ENCODE measurements at regions not wholly inside any gene's neighbourhood (a gene's known extent, or its start where the extent isn't known, plus 50 kb on each side); places are given as distances from the start of the nearest gene placed in this dataset.
A peak's percentile ranks its signal among the peaks of the same experiment; 100 is the strongest.

DNA sequence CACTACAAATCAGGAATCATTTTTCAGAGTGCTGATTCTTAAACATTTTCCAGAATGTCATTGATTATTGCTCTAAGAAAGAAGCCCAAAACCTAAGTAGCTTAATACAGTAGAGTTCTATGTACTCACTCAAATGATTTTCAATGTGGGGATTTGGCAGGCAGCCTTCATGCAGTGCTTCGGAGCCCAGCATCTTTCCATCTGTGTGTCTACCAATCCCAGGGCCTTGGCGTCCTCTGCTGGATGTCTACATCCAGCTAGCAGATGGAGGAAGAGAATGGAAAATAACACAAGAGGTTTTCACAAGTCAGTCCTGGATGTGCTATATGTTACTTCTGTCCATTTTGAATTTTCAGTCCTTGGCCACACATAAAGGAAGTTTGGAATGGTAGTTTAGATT lies 151.8 kb downstream of the RDH14 start:
- no peak overlapping the region for H3K27ac Mint-ChIP-seq
- no peaks in the 10 kb centered on the region for H3K36me3 Mint-ChIP-seq
- H3K9me3 Mint-ChIP-seq = no peaks in the 10 kb centered on the region
- ATAC-seq (no peak), DNase-seq (ENCODE audit: low spot score in 2 of 2) (no peak)

DNA sequence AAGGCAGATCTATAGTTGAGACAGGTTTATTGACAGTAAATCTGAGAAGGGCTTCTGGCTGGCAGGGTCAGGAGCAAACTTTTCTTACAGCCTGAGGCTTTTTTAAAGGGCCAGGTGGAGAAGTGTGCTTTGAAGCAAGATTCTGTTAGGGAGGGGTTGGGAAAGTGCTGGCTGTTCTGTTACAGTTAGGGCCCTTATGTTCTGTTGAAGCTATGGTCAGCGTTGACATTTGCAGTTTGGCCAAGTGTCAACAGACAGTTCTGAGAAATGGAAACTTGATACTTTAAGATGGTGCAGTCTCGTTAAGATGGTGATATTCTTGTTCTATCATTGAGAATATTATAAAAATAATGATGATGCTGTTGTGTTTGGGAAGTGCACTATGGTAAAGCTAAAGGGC lies 154.2 kb downstream of the RDH14 start:
- ATAC-seq (no peak), DNase-seq (ENCODE audit: low spot score in 2 of 2) (no peak)
- no peaks in the 10 kb centered on the region for H3K9me3 Mint-ChIP-seq
- no peak overlapping the region for H3K27ac Mint-ChIP-seq
- no peaks in the 10 kb centered on the region for H3K36me3 Mint-ChIP-seq

- ATAC-seq (no peak), DNase-seq (ENCODE audit: low spot score in 2 of 2) (no peak)
- Mint-ChIP-seq H3K36me3 (no peaks in the 10 kb centered on the region), H3K27ac (no peak overlapping the region), H3K9me3 (no peaks in the 10 kb centered on the region)
Measured at GRCh38 chr2:18404708-18405107, 155.7 kb downstream of the RDH14 start.

DNA sequence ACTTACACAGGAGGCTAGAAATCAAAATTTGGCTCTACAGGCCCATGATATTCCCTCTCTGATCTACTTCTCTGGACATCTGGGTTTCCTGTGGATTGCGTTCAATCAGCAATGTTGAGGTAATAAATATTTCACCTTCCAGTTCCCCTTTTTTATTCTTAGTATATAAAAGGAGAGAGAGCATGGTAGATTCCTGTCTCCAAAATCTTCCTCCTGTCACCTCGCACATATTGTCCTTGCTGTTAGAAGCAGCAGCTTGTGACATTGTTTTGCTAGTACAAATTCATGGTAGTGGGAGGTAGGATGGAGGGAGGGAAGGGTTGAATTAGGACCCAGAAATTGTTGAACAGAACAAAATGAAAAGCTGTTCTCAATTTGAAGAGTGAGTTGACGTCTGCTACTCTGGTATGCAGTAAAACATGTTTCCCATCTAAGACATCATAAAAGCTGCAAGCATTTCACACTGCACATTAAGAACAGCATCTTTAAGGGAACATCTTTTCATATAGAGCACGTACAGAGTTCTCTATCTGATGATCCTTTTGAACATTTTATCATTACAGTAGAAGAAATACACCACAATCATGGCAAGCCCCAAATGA lies 156.4 kb downstream of the RDH14 start:
- Mint-ChIP-seq H3K27ac (no peak overlapping the region), H3K36me3 (no peaks in the 10 kb centered on the region), H3K9me3 (no peaks in the 10 kb centered on the region)
- no peak for DNase-seq (ENCODE audit: low spot score in 2 of 2)
- ATAC-seq = no peak

GRCh38 chr2:18402831-18403230 lies 157.6 kb downstream of the RDH14 start:
- no peak for ATAC-seq
- Mint-ChIP-seq H3K36me3 (no peaks in the 10 kb centered on the region), H3K9me3 (no peaks in the 10 kb centered on the region), H3K27ac (no peak overlapping the region)
- DNase-seq (ENCODE audit: low spot score in 2 of 2) = no peak

- no peak for ATAC-seq
- DNase-seq (ENCODE audit: low spot score in 2 of 2) = no peak
Measured at GRCh38 chr2:18401471-18401870, 159.0 kb downstream of the RDH14 start.

GRCh38 chr2:18399601-18400000 lies 160.9 kb downstream of the RDH14 start:
- DNase-seq (ENCODE audit: low spot score in 2 of 2) (no peak), ATAC-seq (no peak)
- Mint-ChIP-seq H3K36me3 (no peaks in the 10 kb centered on the region), H3K9me3 (no peaks in the 10 kb centered on the region), H3K27ac (no peak overlapping the region)

More at GRCh38 chr2:18401471-18401870, 159.0 kb downstream of the RDH14 start:
- H3K9me3 Mint-ChIP-seq = no peaks in the 10 kb centered on the region
- no peaks in the 10 kb centered on the region for H3K36me3 Mint-ChIP-seq
- no peak overlapping the region for H3K27ac Mint-ChIP-seq

GRCh38 chr2:18398833-18399232 lies 161.6 kb downstream of the RDH14 start:
- no peak overlapping the region for H3K27ac Mint-ChIP-seq
- H3K36me3 Mint-ChIP-seq = no peaks in the 10 kb centered on the region
- ATAC-seq (no peak), DNase-seq (ENCODE audit: low spot score in 2 of 2) (no peak)
- no peaks in the 10 kb centered on the region for H3K9me3 Mint-ChIP-seq

DNA sequence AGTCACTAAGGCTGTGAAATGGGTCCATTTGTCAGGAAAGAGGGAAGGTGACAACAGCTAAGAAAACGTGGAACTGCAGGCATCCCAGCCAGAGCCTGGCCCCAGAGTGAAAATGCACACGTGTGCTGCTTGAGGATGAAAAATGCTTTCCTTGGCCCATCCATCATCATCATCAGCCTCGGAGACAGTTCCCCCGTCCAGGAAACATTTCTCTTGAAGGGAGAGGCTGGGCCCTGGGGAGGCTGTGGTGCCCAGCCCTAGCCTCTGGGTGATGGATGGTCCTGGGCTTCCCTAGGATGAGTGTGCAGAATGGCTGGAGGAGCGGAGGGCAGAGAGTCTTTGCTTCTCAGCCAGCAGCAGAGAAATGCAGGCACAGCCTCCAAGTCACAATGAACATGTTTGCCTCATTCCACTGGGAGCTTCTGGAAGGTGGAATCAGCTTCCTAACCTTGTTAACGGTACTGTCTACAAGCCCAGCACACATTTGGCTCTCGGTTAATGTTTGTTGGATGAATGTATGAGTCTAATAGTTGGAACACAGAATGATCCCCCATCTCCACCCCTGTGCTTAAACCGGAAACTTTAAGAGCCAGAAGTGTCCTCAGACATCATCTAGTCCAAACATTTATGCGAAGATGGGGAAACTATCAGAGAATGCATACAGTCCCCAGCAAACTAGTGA lies 164.0 kb downstream of the RDH14 start:
- H3K27ac Mint-ChIP-seq = no peak overlapping the region

DNA sequence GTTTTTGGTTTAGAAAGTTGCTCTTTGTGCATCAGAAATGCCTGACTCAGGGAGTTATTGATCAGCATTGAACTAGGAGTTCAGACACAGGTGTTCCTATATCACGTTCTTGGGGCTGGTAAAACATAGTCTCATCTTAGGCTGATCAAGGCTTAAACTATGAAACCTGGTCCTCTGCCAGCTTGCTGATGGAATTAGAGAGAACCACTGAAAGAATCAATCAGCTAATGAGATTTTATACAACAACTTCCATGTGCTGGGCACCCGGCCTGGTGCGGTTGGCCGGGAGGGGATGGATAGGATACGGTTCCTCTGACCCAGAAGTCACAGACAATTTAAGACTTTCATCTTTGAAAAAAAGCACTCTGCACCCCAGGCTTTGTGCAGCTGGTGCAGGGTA lies 164.9 kb downstream of the RDH14 start:
- no peaks in the 10 kb centered on the region for H3K9me3 Mint-ChIP-seq
- no peak overlapping the region for H3K27ac Mint-ChIP-seq
- H3K36me3 Mint-ChIP-seq = no peaks in the 10 kb centered on the region
- ATAC-seq = no peak
- DNase-seq (ENCODE audit: low spot score in 2 of 2) = no peak

More for the DNA sequence above, 164.0 kb downstream of the RDH14 start:
- DNase-seq (ENCODE audit: low spot score in 2 of 2) = no peak
- Mint-ChIP-seq H3K9me3 (no peaks in the 10 kb centered on the region), H3K36me3 (no peaks in the 10 kb centered on the region)
- ATAC-seq = no peak

GRCh38 chr2:18387441-18388206 lies 172.8 kb downstream of the RDH14 start:
- H3K9me3 Mint-ChIP-seq = no peaks in the 10 kb centered on the region
- ATAC-seq (peak; percentile 58 to 74), DNase-seq (ENCODE audit: low spot score in 2 of 2) (peak; percentile 59 to 66)
- H3K36me3 Mint-ChIP-seq = no peaks in the 10 kb centered on the region
- H3K27ac Mint-ChIP-seq = peak overlapping the region in 1 of 2 donors; percentile 40

DNA sequence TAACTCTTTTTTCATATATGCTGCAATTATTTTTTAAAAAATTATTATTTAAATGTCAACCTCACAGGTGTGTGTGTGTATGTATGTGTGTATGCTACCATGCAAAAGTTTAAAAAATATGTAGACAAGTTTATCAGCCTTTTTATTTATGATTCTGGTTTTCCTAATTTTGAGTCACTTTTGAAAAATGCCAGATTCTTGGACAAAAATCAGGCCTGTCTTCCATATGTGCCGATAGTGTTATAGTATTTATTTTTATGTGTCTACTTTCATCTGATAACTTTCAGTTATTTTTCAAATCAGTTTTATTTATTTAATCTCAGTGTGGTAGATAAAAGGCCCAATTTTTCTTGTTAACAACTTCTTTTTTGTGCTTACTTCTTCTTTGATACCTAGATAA lies 176.2 kb downstream of the RDH14 start:
- Mint-ChIP-seq H3K36me3 (no peaks in the 10 kb centered on the region), H3K27ac (no peak overlapping the region), H3K9me3 (no peaks in the 10 kb centered on the region)
- DNase-seq (ENCODE audit: low spot score in 2 of 2) (no peak), ATAC-seq (no peak)

GRCh38 chr2:18381386-18381785 lies 179.1 kb downstream of the RDH14 start:
- H3K36me3 Mint-ChIP-seq = no peaks in the 10 kb centered on the region

DNA sequence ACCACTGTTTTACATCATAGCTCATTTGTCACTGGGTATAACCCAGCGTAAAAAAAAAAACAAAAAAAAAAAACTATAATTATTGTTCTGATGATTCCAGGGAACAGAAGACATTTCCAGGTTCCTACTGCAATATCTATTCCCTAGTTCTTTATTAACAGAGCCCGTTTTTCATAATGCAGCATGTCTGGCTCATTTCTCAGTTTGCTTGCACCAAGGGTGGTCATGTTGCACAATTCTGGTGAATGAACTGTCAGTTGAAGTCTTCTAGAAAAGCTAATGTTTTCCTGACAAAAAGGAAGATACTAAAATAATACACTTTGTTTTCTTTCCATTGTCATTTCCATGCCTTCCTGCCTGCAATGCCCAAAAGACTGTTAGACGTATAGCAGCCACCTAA lies 180.1 kb downstream of the RDH14 start:
- DNase-seq (ENCODE audit: low spot score in 2 of 2) (no peak), ATAC-seq (no peak)
- no peak overlapping the region for H3K27ac Mint-ChIP-seq
- H3K9me3 Mint-ChIP-seq = no peaks in the 10 kb centered on the region
- H3K36me3 Mint-ChIP-seq = no peaks in the 10 kb centered on the region

More at GRCh38 chr2:18381386-18381785, 179.1 kb downstream of the RDH14 start:
- Mint-ChIP-seq H3K9me3 (no peaks in the 10 kb centered on the region), H3K27ac (no peak overlapping the region)
- DNase-seq (ENCODE audit: low spot score in 2 of 2) (no peak), ATAC-seq (no peak)

GRCh38 chr2:18379870-18380269 lies 180.6 kb downstream of the RDH14 start:
- ATAC-seq = no peak
- no peak for DNase-seq (ENCODE audit: low spot score in 2 of 2)
- H3K9me3 Mint-ChIP-seq = no peaks in the 10 kb centered on the region
- no peak overlapping the region for H3K27ac Mint-ChIP-seq
- no peaks in the 10 kb centered on the region for H3K36me3 Mint-ChIP-seq

DNA sequence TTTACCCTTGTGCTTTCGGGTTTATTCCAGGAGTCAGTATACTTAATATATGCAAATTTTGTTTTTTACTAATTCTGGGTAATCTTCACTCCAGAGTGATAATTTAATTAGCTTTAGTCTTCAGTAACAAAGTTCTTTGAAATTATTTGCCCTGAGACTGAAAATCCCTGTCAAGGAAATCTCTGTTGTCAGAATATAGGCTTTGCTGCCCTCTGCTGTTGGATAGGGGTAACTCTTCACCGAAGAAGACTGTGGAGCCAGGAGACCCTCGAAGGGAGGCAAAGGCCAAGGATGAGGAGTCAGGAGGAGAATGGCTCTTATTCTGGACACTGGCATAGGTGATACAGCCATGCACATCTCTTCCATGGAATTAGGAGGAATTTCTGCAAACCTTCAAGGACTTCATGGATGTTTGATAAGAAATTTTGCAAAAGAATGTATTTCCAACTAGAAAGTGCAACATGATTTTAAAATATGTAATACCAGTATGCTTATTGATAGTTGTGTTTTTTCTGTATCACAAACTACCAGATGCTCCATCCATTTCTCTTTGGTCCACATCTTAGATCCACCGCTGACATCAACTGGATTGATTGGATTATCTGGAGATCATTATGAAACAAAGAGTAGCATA lies 182.3 kb downstream of the RDH14 start:
- Mint-ChIP-seq H3K36me3 (no peaks in the 10 kb centered on the region), H3K9me3 (no peaks in the 10 kb centered on the region), H3K27ac (no peak overlapping the region)
- ATAC-seq = no peak
- DNase-seq (ENCODE audit: low spot score in 2 of 2) = peak in 1 of 2 donors; percentile 10

DNA sequence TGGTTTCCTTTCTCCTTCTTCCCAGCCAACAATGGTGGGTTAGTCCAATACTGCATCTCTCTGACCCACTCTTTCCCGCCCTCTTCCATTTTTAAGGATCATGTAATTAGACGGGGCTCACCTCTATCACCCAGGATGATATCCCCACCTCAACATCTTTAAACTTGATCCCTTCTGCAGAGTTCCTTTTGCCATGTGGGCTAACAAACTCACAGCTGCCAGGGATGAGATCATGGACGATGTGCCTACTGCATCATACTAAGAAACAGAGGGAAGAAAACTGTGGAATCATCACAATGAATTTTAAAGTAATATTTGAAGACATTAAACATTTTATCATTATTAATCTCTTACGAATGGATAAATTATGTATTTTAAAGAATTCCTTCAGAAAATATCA lies 183.5 kb downstream of the RDH14 start:
- DNase-seq (ENCODE audit: low spot score in 2 of 2) (no peak), ATAC-seq (no peak)
- H3K9me3 Mint-ChIP-seq = no peaks in the 10 kb centered on the region
- H3K36me3 Mint-ChIP-seq = no peaks in the 10 kb centered on the region
- H3K27ac Mint-ChIP-seq = no peak overlapping the region

All from activated naive CD4-positive, alpha-beta T cell treated with anti-CD3 and anti-CD28 coated beads, Interleukin-2, amount 50 U/mL, for 72 hours (primary cell).